Suprapubic skin (tissue), 4 donors: ENCODE measurements at regions not wholly inside any gene's neighbourhood (a gene's known extent, or its start where the extent isn't known, plus 50 kb on each side); places are given as distances from the start of the nearest gene placed in this dataset.

Source experiments
- CTCF ChIP-seq, 2 donors: fragments of 200-600 bp in 1 of 2; fragments of 450-650 bp in 1 of 2; sonication (generic) in 1 of 2; IDR thresholded peaks; one replicate each; pipeline ENCODE4 v1.5.1; 2016 to 2019; ENCODE audit warnings: antibody characterized with exemption in 2 of 2, mild to moderate bottlenecking in 1 of 2, moderate library complexity in 1 of 2
- EP300 ChIP-seq: sonication (generic); formaldehyde crosslinking; IDR thresholded peaks from one replicate; pipeline ENCODE4 v1.6.1; 2017; ENCODE audit warnings: antibody characterized with exemption
- POLR2A ChIP-seq, 2 donors: fragments of 450-650 bp; IDR thresholded peaks; one replicate each; pipeline ENCODE4 v1.6.1; 2017; ENCODE audit warnings: antibody characterized with exemption in 2 of 2, mild to moderate bottlenecking in 2 of 2, moderate library complexity in 2 of 2
- POLR2AphosphoS5 ChIP-seq, 3 donors: sonication (generic); formaldehyde crosslinking; IDR thresholded peaks; one replicate each; pipeline ENCODE4 v1.6.1; 2017; ENCODE audit warnings: antibody characterized with exemption in 3 of 3

- TF ChIP-seq CTCF (IDR thresholded peaks at IDR 0.05), result no peak
- no peak for TF ChIP-seq EP300
- TF ChIP-seq POLR2A (IDR thresholded peaks at IDR 0.05), result no peak
- no peak for TF ChIP-seq POLR2AphosphoS5 (IDR thresholded peaks at IDR 0.05)
These were observed 127.3 kb upstream of the RORB start for GRCh38 chr9:74369844-74370243.
